Fibroblast of pulmonary artery (primary cell): ENCODE measurements at regions not wholly inside any gene's neighbourhood (a gene's known extent, or its start where the extent isn't known, plus 50 kb on each side); places are given as distances from the start of the nearest gene placed in this dataset.

Source experiments
- DNase-seq: peaks from one replicate; pipeline ENCODE4 v3.0.0-alpha.2; 2010; ENCODE audit warnings: low read depth
- H3K4me3 ChIP-seq: replicated peaks from 2 replicates; pipeline ENCODE4 v1.5.1; 2011; ENCODE audit warnings: low read depth, mild to moderate bottlenecking, control low read depth, low read length, moderate library complexity
- CTCF ChIP-seq: IDR thresholded peaks from 2 replicates; pipeline ENCODE4 v1.5.1; 2011; ENCODE audit warnings: mild to moderate bottlenecking, control low read depth, low read length, inconsistent platforms; ENCODE audit errors: missing control alignments

GRCh38 chr17:52681480-52681879 is 523.0 kb upstream of the CA10 start:
- no peak overlapping the region for H3K4me3 ChIP-seq
- DNase-seq: no peak
- TF ChIP-seq CTCF: no peak

- TF ChIP-seq CTCF: no peak
These were observed 519.7 kb upstream of the CA10 start for GRCh38 chr17:52678211-52678610.

GRCh38 chr17:52674686-52675085 is 516.2 kb upstream of the CA10 start:
- no peak overlapping the region for H3K4me3 ChIP-seq
- TF ChIP-seq CTCF: no peak

More at GRCh38 chr17:52678211-52678610, 519.7 kb upstream of the CA10 start:
- no peak for DNase-seq
- H3K4me3 ChIP-seq: no peak overlapping the region

GRCh38 chr17:52673791-52674190 is 515.3 kb upstream of the CA10 start:
- DNase-seq: no peak
- TF ChIP-seq CTCF: no peak
- H3K4me3 ChIP-seq: no peak overlapping the region

More at GRCh38 chr17:52674686-52675085, 516.2 kb upstream of the CA10 start:
- DNase-seq: no peak

- TF ChIP-seq CTCF: no peak
- H3K4me3 ChIP-seq: no peak overlapping the region
- no peak for DNase-seq
These were observed 507.8 kb upstream of the CA10 start for GRCh38 chr17:52666264-52666663.

GRCh38 chr17:52660692-52661091 is 502.2 kb upstream of the CA10 start:
- no peak overlapping the region for H3K4me3 ChIP-seq
- DNase-seq: no peak
- no peak for TF ChIP-seq CTCF

GRCh38 chr17:52653014-52653413 is 494.5 kb upstream of the CA10 start:
- DNase-seq: no peak
- no peak overlapping the region for H3K4me3 ChIP-seq
- TF ChIP-seq CTCF: no peak
